ENCODE measurements at regions not wholly inside any gene's neighbourhood (a gene's known extent, or its start where the extent isn't known, plus 50 kb on each side); places are given as distances from the start of the nearest gene placed in this dataset.

GRCh38 chr9:29830821-29831220 is 2257.5 kb upstream of the C9orf72 start:
- Histone ChIP-seq H3K27ac (no peak overlapping the region), H3K27me3 (no peaks in the 10 kb centered on the region), H3K4me1 (no peaks in the 10 kb centered on the region), H3K36me3 (no peaks in the 10 kb centered on the region), H3K4me3 (no peak overlapping the region), H3K9me3 (peaks cover 0 to 13% of the 10 kb centered on the region in 2 donors)
- peak in 1 of 2 donors; percentile 35 for TF ChIP-seq CTCF (IDR thresholded peaks at IDR 0.05)
- intact Hi-C loops (cut with DNase I): no loop called here
- ATAC-seq (peak; percentile 78), DNase-seq (peak in 2 of 4 donors; percentile 4 to 30)

GRCh38 chr9:29838491-29839020 is 2265.3 kb upstream of the C9orf72 start:
- ATAC-seq (no peak), DNase-seq (no peak)
- Histone ChIP-seq H3K27me3 (no peaks in the 10 kb centered on the region), H3K9me3 (no peaks in the 10 kb centered on the region), H3K36me3 (no peaks in the 10 kb centered on the region), H3K4me3 (no peak overlapping the region), H3K27ac (no peak overlapping the region), H3K4me1 (no peaks in the 10 kb centered on the region)
- intact Hi-C loops (cut with DNase I): no loop called here
- no peak for TF ChIP-seq CTCF (IDR thresholded peaks at IDR 0.05)

- Histone ChIP-seq H3K36me3 (no peaks in the 10 kb centered on the region), H3K9me3 (no peaks in the 10 kb centered on the region), H3K27ac (no peak overlapping the region), H3K4me1 (no peaks in the 10 kb centered on the region), H3K27me3 (no peaks in the 10 kb centered on the region), H3K4me3 (no peak overlapping the region)
- no peak for TF ChIP-seq CTCF (IDR thresholded peaks at IDR 0.05)
- DNase-seq (no peak), ATAC-seq (no peak)
- intact Hi-C loops (cut with DNase I): no loop called here
Observed at GRCh38 chr9:29844251-29844650, 2271.0 kb upstream of the C9orf72 start.

- TF ChIP-seq CTCF (IDR thresholded peaks at IDR 0.05): no peak
- intact Hi-C loops (cut with DNase I): no loop called here
- no peak for DNase-seq
- ATAC-seq: no peak
- H3K27ac ChIP-seq: no peak overlapping the region
- no peaks in the 10 kb centered on the region for H3K4me1 ChIP-seq
- H3K9me3 ChIP-seq: no peaks in the 10 kb centered on the region
- H3K27me3 ChIP-seq: no peaks in the 10 kb centered on the region
- H3K4me3 ChIP-seq: no peak overlapping the region
- H3K36me3 ChIP-seq: no peaks in the 10 kb centered on the region
Observed at GRCh38 chr9:29850664-29851063, 2277.4 kb upstream of the C9orf72 start.

- ATAC-seq: no peak
- Histone ChIP-seq H3K27ac (no peak overlapping the region), H3K27me3 (no peaks in the 10 kb centered on the region), H3K4me3 (no peak overlapping the region), H3K4me1 (no peaks in the 10 kb centered on the region), H3K9me3 (no peaks in the 10 kb centered on the region), H3K36me3 (no peaks in the 10 kb centered on the region)
- intact Hi-C loops (cut with DNase I): no loop called here
- TF ChIP-seq CTCF (IDR thresholded peaks at IDR 0.05): no peak
- DNase-seq: no peak
Observed at GRCh38 chr9:29861803-29862202, 2288.5 kb upstream of the C9orf72 start.
